Activated naive CD4-positive, alpha-beta T cell treated with anti-CD3 and anti-CD28 coated beads for 36 hours (primary cell): ENCODE measurements at regions not wholly inside any gene's neighbourhood (a gene's known extent, or its start where the extent isn't known, plus 50 kb on each side); places are given as distances from the start of the nearest gene placed in this dataset.

Experiments used
- CTCF ChIA-PET: fragments of 350-600 bp; sonication (Branson Sonifier 250); formaldehyde crosslinking; loops from one replicate; lab custom pipeline; 2021; ENCODE audit warnings: antibody characterized with exemption; lab: Charles Lee
- DNase-seq: peaks from one replicate; pipeline ENCODE4 v3.0.0-alpha.2; 2020
- H3K27ac Mint-ChIP-seq: one replicate; pipeline ENCODE4 v1.8.0; 2021; ENCODE audit warnings: mild to moderate bottlenecking, mixed read lengths
- H3K27me3 Mint-ChIP-seq: one replicate; pipeline ENCODE4 v1.8.0; 2021; ENCODE audit warnings: low read depth, mixed read lengths
- H3K36me3 Mint-ChIP-seq: one replicate; pipeline ENCODE4 v1.8.0; 2021; ENCODE audit warnings: low read depth, mixed read lengths
- H3K4me1 Mint-ChIP-seq: one replicate; pipeline ENCODE4 v1.8.0; 2021; ENCODE audit warnings: low read depth, mixed read lengths
- H3K4me3 Mint-ChIP-seq: one replicate; pipeline ENCODE4 v1.8.0; 2021; ENCODE audit warnings: mild to moderate bottlenecking, moderate library complexity, mixed read lengths
- H3K9me3 Mint-ChIP-seq: one replicate; pipeline ENCODE4 v1.8.0; 2021; ENCODE audit warnings: mixed read lengths
- intact Hi-C: fragments of 100-400 bp; cut with micrococcal nuclease; formaldehyde crosslinking; loops from one replicate; pipeline ENCODE4 v1.15.1; 2023

GRCh38 chr10:21065621-21066248 lies 168.6 kb upstream of the NEBL start:
- intact Hi-C loops: no loop called here
- CTCF ChIA-PET: no interaction called here
- no peaks in the 10 kb centered on the region for H3K4me1 Mint-ChIP-seq

GRCh38 chr10:21061982-21062381 lies 164.9 kb upstream of the NEBL start:
- intact Hi-C loops: no loop called here
- CTCF ChIA-PET: no interaction called here
- H3K36me3 Mint-ChIP-seq: no peaks in the 10 kb centered on the region
- H3K4me3 Mint-ChIP-seq: no peak overlapping the region
- peaks cover 8% of the 10 kb centered on the region for H3K9me3 Mint-ChIP-seq
- H3K4me1 Mint-ChIP-seq: no peaks in the 10 kb centered on the region
- no peak overlapping the region for H3K27ac Mint-ChIP-seq
- no peak for DNase-seq
- H3K27me3 Mint-ChIP-seq: peaks cover 9% of the 10 kb centered on the region

More at GRCh38 chr10:21065621-21066248, 168.6 kb upstream of the NEBL start:
- H3K9me3 Mint-ChIP-seq: no peaks in the 10 kb centered on the region
- no peaks in the 10 kb centered on the region for H3K36me3 Mint-ChIP-seq
- no peak overlapping the region for H3K4me3 Mint-ChIP-seq
- no peak overlapping the region for H3K27ac Mint-ChIP-seq
- H3K27me3 Mint-ChIP-seq: peaks cover 7% of the 10 kb centered on the region
- DNase-seq: no peak

DNA sequence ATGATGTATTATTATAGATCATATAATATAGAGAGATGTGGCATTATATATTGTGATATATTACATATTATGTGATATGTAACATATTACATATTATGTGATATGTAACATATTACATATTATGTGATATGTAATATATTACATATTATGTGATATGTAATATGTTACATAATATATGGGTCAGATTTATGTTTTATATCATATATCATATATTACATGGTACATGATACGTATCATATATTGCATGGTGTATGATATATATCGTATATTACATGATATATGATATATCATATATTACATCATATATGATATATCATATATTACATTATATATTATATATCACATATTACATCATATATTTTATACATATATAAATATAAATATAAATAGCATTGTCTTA lies 164.1 kb upstream of the NEBL start:
- Mint-ChIP-seq H3K4me1 (no peaks in the 10 kb centered on the region), H3K4me3 (no peak overlapping the region), H3K9me3 (peaks cover 10% of the 10 kb centered on the region), H3K27me3 (peaks cover 9% of the 10 kb centered on the region), H3K27ac (no peak overlapping the region), H3K36me3 (no peaks in the 10 kb centered on the region)
- no peak for DNase-seq
- CTCF ChIA-PET: no interaction called here
- intact Hi-C loops: no loop called here

DNA sequence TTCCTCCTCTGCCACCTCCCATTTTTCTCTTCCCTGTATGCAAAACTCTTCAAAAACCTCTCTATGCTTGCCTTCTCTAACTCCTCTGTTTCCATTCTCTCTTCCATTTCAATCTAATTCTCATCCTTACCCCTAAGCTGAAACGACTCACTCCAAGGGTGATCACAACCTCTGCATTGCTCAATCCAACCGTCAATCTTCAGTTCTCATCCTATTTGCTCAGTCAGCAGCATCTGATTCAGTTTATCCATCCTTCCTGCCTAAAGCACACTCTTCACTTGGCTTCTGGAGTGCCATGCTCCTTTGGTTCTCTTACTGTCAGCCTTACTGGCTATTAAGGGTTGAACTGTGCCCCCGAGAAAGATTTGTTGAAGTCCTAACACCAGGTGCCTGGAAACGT lies 163.5 kb upstream of the NEBL start:
- no peak for DNase-seq
- intact Hi-C loops: no loop called here
- peaks cover 10% of the 10 kb centered on the region for H3K9me3 Mint-ChIP-seq
- H3K4me1 Mint-ChIP-seq: no peaks in the 10 kb centered on the region
- H3K36me3 Mint-ChIP-seq: no peaks in the 10 kb centered on the region
- no peak overlapping the region for H3K4me3 Mint-ChIP-seq
- CTCF ChIA-PET: no interaction called here
- no peak overlapping the region for H3K27ac Mint-ChIP-seq
- H3K27me3 Mint-ChIP-seq: peaks cover 5% of the 10 kb centered on the region

- intact Hi-C loops: no loop called here
- CTCF ChIA-PET: no interaction called here
- no peak overlapping the region for H3K4me3 Mint-ChIP-seq
- no peak for DNase-seq
- peaks cover 10% of the 10 kb centered on the region for H3K9me3 Mint-ChIP-seq
- no peak overlapping the region for H3K27ac Mint-ChIP-seq
- H3K27me3 Mint-ChIP-seq: peaks cover 2% of the 10 kb centered on the region
- H3K4me1 Mint-ChIP-seq: no peaks in the 10 kb centered on the region
- no peaks in the 10 kb centered on the region for H3K36me3 Mint-ChIP-seq
These were observed 160.9 kb upstream of the NEBL start for GRCh38 chr10:21057989-21058388.

- Mint-ChIP-seq H3K27ac (no peak overlapping the region), H3K4me1 (no peaks in the 10 kb centered on the region), H3K27me3 (peaks cover 2% of the 10 kb centered on the region), H3K4me3 (no peak overlapping the region), H3K36me3 (no peaks in the 10 kb centered on the region), H3K9me3 (peaks cover 10% of the 10 kb centered on the region)
- DNase-seq: no peak
- intact Hi-C loops: no loop called here
- CTCF ChIA-PET: interaction anchor here (0.5 kb wide), 1 partner anchor 81 kb away, joined by 3 read pairs; no protein-coding TSS in a partner anchor
These were observed 160.3 kb upstream of the NEBL start for GRCh38 chr10:21057436-21057835.

DNA sequence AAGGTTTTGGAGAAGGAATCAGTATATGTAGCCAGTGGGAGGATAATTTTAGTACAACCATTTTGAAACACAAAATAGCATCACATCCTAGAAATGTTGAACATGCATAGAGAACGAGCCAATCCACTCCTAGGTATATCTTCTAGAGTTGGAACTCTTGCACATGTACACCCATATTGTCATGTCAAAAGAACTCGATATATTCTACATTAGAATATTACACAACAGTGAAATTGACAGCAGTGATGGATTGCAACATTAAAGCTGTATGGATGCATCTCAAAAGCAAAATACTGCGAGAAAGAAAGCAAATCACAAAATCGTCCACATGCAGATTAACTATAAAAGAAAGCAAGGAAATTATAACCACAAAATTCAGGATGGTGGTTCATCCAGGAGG lies 159.3 kb upstream of the NEBL start:
- CTCF ChIA-PET: no interaction called here
- H3K4me1 Mint-ChIP-seq: no peaks in the 10 kb centered on the region
- no peak for DNase-seq
- peaks cover 11% of the 10 kb centered on the region for H3K9me3 Mint-ChIP-seq
- peaks cover 3% of the 10 kb centered on the region for H3K27me3 Mint-ChIP-seq
- H3K36me3 Mint-ChIP-seq: no peaks in the 10 kb centered on the region
- H3K27ac Mint-ChIP-seq: no peak overlapping the region
- H3K4me3 Mint-ChIP-seq: no peak overlapping the region
- intact Hi-C loops: no loop called here

- H3K27me3 Mint-ChIP-seq: peaks cover 4% of the 10 kb centered on the region
- no peak overlapping the region for H3K4me3 Mint-ChIP-seq
- intact Hi-C loops: no loop called here
- CTCF ChIA-PET: no interaction called here
- no peaks in the 10 kb centered on the region for H3K4me1 Mint-ChIP-seq
- H3K36me3 Mint-ChIP-seq: no peaks in the 10 kb centered on the region
- DNase-seq: no peak
- no peak overlapping the region for H3K27ac Mint-ChIP-seq
- H3K9me3 Mint-ChIP-seq: peaks cover 14% of the 10 kb centered on the region
These were observed 158.4 kb upstream of the NEBL start for GRCh38 chr10:21055339-21056135.

GRCh38 chr10:21053953-21054690 lies 157.0 kb upstream of the NEBL start:
- Mint-ChIP-seq H3K4me3 (no peak overlapping the region), H3K27me3 (peaks cover 4% of the 10 kb centered on the region), H3K27ac (no peak overlapping the region), H3K4me1 (no peaks in the 10 kb centered on the region), H3K9me3 (peaks cover 13% of the 10 kb centered on the region), H3K36me3 (no peaks in the 10 kb centered on the region)
- DNase-seq: no peak
- intact Hi-C loops: no loop called here
- CTCF ChIA-PET: no interaction called here

GRCh38 chr10:21052709-21053104 lies 155.6 kb upstream of the NEBL start:
- Mint-ChIP-seq H3K4me3 (no peak overlapping the region), H3K4me1 (no peaks in the 10 kb centered on the region), H3K27me3 (peaks cover 4% of the 10 kb centered on the region), H3K27ac (no peak overlapping the region), H3K36me3 (no peaks in the 10 kb centered on the region), H3K9me3 (peaks cover 11% of the 10 kb centered on the region)
- DNase-seq: no peak
- intact Hi-C loops: no loop called here
- CTCF ChIA-PET: interaction anchor here (0.6 kb wide), 1 partner anchor 368 kb away, joined by 3 read pairs; no protein-coding TSS in a partner anchor

GRCh38 chr10:21052072-21052708 lies 155.1 kb upstream of the NEBL start:
- Mint-ChIP-seq H3K36me3 (no peaks in the 10 kb centered on the region), H3K4me1 (no peaks in the 10 kb centered on the region), H3K27me3 (peaks cover 4% of the 10 kb centered on the region), H3K27ac (no peak overlapping the region), H3K4me3 (no peak overlapping the region), H3K9me3 (peaks cover 11% of the 10 kb centered on the region)
- intact Hi-C loops: no loop called here
- no peak for DNase-seq
- CTCF ChIA-PET: interaction anchor here (0.6 kb wide), 1 partner anchor 369 kb away, joined by 3 read pairs; no protein-coding TSS in a partner anchor

DNA sequence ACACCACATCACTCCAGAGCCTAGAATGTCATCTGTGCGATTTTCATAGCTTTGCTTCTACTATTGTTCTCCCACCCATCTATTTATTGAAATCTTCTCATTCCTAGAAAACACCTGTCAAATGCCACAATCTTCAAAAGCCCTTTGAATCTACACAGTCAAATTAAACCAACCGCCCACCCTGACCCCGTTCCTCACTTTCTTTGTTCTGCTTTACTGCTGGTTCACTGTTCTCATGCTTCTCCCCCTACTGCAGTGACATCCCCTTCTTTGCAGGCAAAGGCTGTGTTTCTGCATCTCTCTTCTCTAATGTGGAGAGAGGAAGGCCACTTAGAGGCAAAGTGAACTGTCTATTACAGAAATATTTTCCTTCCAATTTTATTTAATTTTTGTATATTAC lies 152.4 kb upstream of the NEBL start:
- CTCF ChIA-PET: no interaction called here
- Mint-ChIP-seq H3K4me3 (no peak overlapping the region), H3K9me3 (peaks cover 7% of the 10 kb centered on the region), H3K4me1 (no peaks in the 10 kb centered on the region), H3K27ac (no peak overlapping the region), H3K36me3 (no peaks in the 10 kb centered on the region), H3K27me3 (peaks cover 4% of the 10 kb centered on the region)
- intact Hi-C loops: no loop called here
- DNase-seq: no peak
